ENCODE measurements at regions not wholly inside any gene's neighbourhood (a gene's known extent, or its start where the extent isn't known, plus 50 kb on each side); places are given as distances from the start of the nearest gene placed in this dataset.
A peak's percentile ranks its signal among the peaks of the same experiment; 100 is the strongest.
"Not testable (repeated sequence)": the region's sequence is repeated elsewhere in the genome, so short reads cannot be mapped to it uniquely, and the experiment has no call there.

DNA sequence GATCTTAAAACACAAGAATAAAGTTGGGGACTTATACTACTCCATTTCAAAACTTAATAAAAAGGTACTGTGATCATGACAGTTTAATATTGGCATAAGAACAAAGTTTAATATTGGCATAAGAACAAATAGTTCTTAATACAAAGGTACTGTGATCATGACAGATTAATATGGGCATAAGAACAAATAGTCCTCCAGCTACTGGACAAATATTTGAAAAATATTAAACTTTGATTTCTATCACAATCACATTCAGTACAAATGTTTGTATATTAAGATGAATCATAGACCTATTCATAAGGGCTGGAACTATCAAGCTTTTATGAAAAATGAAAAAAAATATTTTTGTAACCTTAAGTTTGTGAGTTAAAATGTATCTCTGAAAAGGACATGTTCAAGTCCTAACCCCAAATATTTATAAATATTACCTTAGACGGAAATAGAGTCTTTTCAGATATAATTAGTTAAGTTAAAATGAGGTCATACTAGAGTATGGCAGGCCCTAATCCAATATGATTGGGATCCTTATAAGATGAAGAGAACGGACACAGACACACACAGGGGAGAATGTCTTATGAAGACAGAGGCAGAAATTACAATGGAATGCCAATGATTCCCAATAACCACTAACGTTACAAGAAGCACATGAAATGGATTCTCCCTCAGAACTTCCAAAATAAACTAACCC, 79.1 kb upstream of the RGS1 start:
- DNase-seq: no peak
- no peak overlapping the region for H3K4me3 ChIP-seq (ENCODE audit: insufficient read depth, low read depth, low read length)
- H3K27me3 ChIP-seq (ENCODE audit: control insufficient read depth, insufficient read depth, low read length): no peaks in the 10 kb centered on the region
- H3K36me3 ChIP-seq (replicated peaks; ENCODE audit: control insufficient read depth, insufficient read depth, low read length): no peaks in the 10 kb centered on the region

- H3K27me3 ChIP-seq (ENCODE audit: control insufficient read depth, insufficient read depth, low read length): no peaks in the 10 kb centered on the region
- no peak for DNase-seq
- H3K36me3 ChIP-seq (replicated peaks; ENCODE audit: control insufficient read depth, insufficient read depth, low read length): no peaks in the 10 kb centered on the region
- no peak overlapping the region for H3K4me3 ChIP-seq (ENCODE audit: insufficient read depth, low read depth, low read length)
Observed at GRCh38 chr1:192497214-192497794, 78.3 kb upstream of the RGS1 start.

- not testable (repeated sequence) for H3K36me3 ChIP-seq (replicated peaks; ENCODE audit: control insufficient read depth, insufficient read depth, low read length); H3K4me3 ChIP-seq (ENCODE audit: insufficient read depth, low read depth, low read length); H3K27me3 ChIP-seq (ENCODE audit: control insufficient read depth, insufficient read depth, low read length); DNase-seq
Observed at GRCh38 chr1:192498092-192498491, 77.5 kb upstream of the RGS1 start.

GRCh38 chr1:192499061-192499581, 76.5 kb upstream of the RGS1 start:
- H3K4me3 ChIP-seq (ENCODE audit: insufficient read depth, low read depth, low read length); H3K27me3 ChIP-seq (ENCODE audit: control insufficient read depth, insufficient read depth, low read length); H3K36me3 ChIP-seq (replicated peaks; ENCODE audit: control insufficient read depth, insufficient read depth, low read length); DNase-seq: not testable (repeated sequence)

DNA sequence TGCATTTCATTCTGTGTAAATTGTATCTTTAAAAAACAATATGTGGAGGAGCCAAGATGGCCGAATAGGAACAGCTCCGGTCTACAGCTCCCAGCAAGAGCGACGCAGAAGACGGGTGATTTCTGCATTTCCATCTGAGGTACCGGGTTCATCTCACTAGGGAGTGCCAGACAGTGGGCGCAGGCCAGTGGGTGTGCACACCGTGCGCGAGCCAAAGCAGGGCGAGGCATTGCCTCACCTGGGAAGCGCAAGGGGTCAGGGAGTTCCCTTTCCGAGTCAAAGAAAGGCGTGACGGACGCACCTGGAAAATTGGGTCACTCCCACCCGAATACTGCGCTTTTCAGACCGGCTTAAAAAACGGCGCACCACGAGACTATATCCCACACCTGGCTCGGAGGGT, 75.0 kb upstream of the RGS1 start:
- H3K36me3 ChIP-seq (replicated peaks; ENCODE audit: control insufficient read depth, insufficient read depth, low read length); DNase-seq; H3K4me3 ChIP-seq (ENCODE audit: insufficient read depth, low read depth, low read length); H3K27me3 ChIP-seq (ENCODE audit: control insufficient read depth, insufficient read depth, low read length): not testable (repeated sequence)

DNA sequence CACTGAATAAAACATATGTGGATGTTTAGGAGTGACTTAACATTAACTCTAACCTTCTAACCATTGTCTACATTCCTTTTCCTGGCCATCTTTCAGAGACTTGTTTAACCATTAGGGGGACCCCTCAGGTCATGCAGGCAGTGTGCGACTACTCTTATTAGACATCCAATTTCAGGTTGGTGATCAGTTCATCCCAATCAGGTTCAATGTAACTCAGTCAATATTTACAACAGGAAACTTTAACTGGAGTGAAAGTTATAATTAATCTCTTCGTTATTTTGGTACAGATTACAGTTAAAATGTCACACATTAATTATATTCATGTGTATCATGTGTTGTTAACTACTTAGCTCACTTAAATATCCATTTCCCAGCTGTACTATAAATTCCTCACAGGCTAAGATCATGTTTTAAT, 68.8 kb upstream of the RGS1 start:
- H3K27me3 ChIP-seq (ENCODE audit: control insufficient read depth, insufficient read depth, low read length): no peaks in the 10 kb centered on the region
- H3K36me3 ChIP-seq (replicated peaks; ENCODE audit: control insufficient read depth, insufficient read depth, low read length): no peaks in the 10 kb centered on the region
- DNase-seq: peak; percentile 28
- no peak overlapping the region for H3K4me3 ChIP-seq (ENCODE audit: insufficient read depth, low read depth, low read length)

DNA sequence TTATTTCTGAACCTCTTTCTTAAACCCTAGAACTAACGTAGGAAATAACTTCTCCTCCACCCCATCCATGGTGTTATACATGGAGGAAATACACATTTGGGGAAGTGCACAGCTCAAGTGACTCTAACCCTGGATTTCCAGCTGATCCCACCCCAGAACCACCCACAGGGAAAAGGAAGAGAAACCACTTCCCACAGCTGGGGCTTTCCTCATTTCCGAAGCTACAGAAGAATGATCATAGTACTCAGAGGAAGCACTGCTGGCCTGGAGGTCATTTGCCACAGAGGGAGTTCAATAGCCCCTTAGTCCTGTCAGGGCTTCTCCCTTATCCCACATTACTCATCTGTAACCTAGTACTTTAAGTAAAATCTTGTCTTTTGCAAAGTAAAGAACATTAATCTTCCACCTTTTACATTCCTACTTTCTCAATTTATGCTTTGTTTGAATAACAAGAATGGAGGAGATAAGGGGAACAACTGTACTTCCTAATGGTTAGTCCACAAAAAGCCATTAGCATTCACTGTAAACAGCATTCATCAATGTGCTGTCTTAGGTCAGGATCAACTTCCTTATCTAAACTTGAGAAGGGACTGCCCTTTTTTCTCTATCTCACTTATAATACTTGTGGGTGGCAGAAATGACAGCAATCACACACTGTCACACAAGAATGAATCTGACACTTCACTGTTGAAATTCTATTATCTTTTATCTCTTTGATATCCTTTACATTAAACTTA, 63.0 kb upstream of the RGS1 start:
- H3K4me3 ChIP-seq (ENCODE audit: insufficient read depth, low read depth, low read length): no peak overlapping the region
- no peak for DNase-seq

DNA sequence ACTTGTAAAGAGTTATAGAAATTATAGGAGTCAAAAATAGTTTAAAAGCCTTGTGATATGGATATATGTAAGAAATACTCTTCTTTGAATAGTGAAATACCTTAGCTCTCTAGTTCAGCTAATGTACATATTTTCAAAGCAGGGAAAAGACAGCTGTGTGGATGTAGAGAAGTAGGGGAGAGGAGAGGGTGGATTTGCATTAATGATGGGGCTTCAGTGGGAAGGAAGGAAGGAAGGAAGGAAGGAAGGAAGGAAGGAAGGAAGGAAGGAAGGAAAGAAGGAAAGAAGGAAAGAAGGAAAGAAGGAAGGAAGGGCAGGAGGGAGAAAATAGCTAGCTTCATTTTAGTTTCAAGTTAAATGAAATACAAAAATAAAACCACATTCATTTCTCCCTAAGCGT, 62.4 kb upstream of the RGS1 start:
- Histone ChIP-seq H3K36me3 (replicated peaks; ENCODE audit: control insufficient read depth, insufficient read depth, low read length) (no peaks in the 10 kb centered on the region), H3K4me3 (ENCODE audit: insufficient read depth, low read depth, low read length) (no peak overlapping the region), H3K27me3 (ENCODE audit: control insufficient read depth, insufficient read depth, low read length) (no peaks in the 10 kb centered on the region)
- no peak for DNase-seq

More for the DNA sequence above, 63.0 kb upstream of the RGS1 start:
- Histone ChIP-seq H3K27me3 (ENCODE audit: control insufficient read depth, insufficient read depth, low read length) (no peaks in the 10 kb centered on the region), H3K36me3 (replicated peaks; ENCODE audit: control insufficient read depth, insufficient read depth, low read length) (no peaks in the 10 kb centered on the region)

GRCh38 chr1:192513697-192514096, 61.9 kb upstream of the RGS1 start:
- DNase-seq: no peak
- H3K36me3 ChIP-seq (replicated peaks; ENCODE audit: control insufficient read depth, insufficient read depth, low read length): no peaks in the 10 kb centered on the region
- H3K4me3 ChIP-seq (ENCODE audit: insufficient read depth, low read depth, low read length): no peak overlapping the region
- no peaks in the 10 kb centered on the region for H3K27me3 ChIP-seq (ENCODE audit: control insufficient read depth, insufficient read depth, low read length)

GRCh38 chr1:192516776-192517297, 58.7 kb upstream of the RGS1 start:
- Histone ChIP-seq H3K36me3 (replicated peaks; ENCODE audit: control insufficient read depth, insufficient read depth, low read length) (no peaks in the 10 kb centered on the region), H3K4me3 (ENCODE audit: insufficient read depth, low read depth, low read length) (no peak overlapping the region), H3K27me3 (ENCODE audit: control insufficient read depth, insufficient read depth, low read length) (no peaks in the 10 kb centered on the region)
- DNase-seq: no peak

DNA sequence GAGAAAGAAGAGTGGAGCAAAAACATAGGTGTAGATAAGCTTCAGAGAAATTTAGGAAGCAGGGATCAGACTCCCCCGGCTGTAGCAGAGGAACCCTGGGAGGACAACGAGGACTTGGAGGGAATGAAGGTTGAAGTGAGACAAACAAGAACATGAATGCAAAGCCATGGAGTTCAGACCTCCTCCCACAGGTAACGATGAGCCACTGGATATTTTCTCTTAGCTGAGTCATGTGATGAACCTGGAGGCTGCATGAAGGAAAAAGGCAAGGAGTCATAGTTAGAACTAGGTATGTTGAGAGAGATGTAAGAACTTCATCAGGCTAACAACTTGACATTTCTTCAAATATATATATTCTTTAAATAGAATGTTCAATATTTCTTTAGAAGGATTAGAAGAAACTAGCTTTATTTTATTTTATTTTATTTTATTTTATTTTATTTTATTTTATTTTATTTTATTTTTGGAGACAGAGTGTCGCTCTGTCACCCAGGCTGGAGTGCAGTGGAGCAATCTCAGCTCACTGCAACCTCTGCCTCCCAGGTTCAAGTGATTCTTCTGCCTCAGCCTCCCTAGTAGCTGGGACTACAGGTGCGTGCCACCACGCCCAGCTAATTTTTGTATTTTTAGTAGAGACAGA, 57.7 kb upstream of the RGS1 start:
- not testable (repeated sequence) for DNase-seq; H3K27me3 ChIP-seq (ENCODE audit: control insufficient read depth, insufficient read depth, low read length); H3K36me3 ChIP-seq (replicated peaks; ENCODE audit: control insufficient read depth, insufficient read depth, low read length); H3K4me3 ChIP-seq (ENCODE audit: insufficient read depth, low read depth, low read length)

GRCh38 chr1:192518700-192519099, 56.9 kb upstream of the RGS1 start:
- Histone ChIP-seq H3K36me3 (replicated peaks; ENCODE audit: control insufficient read depth, insufficient read depth, low read length) (no peaks in the 10 kb centered on the region), H3K27me3 (ENCODE audit: control insufficient read depth, insufficient read depth, low read length) (no peaks in the 10 kb centered on the region)
- DNase-seq: no peak

DNA sequence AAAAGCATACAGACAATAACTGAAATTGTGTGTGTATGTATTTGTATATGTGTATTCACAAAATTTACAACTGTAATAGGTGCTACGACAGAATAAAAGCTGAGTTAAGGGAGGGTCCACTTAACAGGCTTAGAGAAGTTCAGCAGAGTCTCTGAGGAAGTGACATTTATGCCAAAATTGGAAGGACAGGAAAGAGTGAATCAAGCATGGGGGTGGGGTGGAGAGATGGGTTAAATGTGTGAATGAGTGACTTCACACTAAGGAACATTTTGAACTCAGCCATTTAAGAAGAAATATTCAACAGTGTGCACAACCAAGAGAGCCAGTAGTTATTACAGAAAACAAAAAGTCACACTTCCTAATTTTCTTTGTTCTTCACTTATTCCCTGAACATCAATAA, 53.8 kb upstream of the RGS1 start:
- DNase-seq: no peak
- H3K36me3 ChIP-seq (replicated peaks; ENCODE audit: control insufficient read depth, insufficient read depth, low read length): no peaks in the 10 kb centered on the region
- no peaks in the 10 kb centered on the region for H3K27me3 ChIP-seq (ENCODE audit: control insufficient read depth, insufficient read depth, low read length)
- H3K4me3 ChIP-seq (ENCODE audit: insufficient read depth, low read depth, low read length): no peak overlapping the region

More at GRCh38 chr1:192518700-192519099, 56.9 kb upstream of the RGS1 start:
- H3K4me3 ChIP-seq (ENCODE audit: insufficient read depth, low read depth, low read length): no peak overlapping the region

DNA sequence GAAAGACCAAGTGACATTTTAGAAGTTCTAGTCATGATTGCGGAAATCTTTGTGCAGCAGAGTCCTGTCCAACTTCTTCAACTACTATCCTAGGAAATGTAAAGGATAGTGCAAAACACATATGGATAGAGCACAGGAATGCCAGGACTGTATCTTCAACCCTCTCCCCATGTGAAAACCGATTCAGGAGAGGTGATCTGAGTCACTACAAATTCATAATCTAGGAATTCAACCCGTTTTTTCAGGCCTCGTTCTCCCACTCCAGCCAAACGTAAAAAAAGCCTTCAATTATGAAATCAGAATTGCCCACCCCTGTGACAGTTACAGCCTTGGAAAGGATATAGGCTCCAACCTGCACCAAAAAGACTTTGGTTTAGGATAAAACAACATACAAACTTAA, 52.9 kb upstream of the RGS1 start:
- Histone ChIP-seq H3K36me3 (replicated peaks; ENCODE audit: control insufficient read depth, insufficient read depth, low read length) (no peaks in the 10 kb centered on the region), H3K4me3 (ENCODE audit: insufficient read depth, low read depth, low read length) (no peak overlapping the region), H3K27me3 (ENCODE audit: control insufficient read depth, insufficient read depth, low read length) (no peaks in the 10 kb centered on the region)
- DNase-seq: no peak
